HEK293T (cell line): ENCODE measurements at regions not wholly inside any gene's neighbourhood (a gene's known extent, or its start where the extent isn't known, plus 50 kb on each side); places are given as distances from the start of the nearest gene placed in this dataset.

Experiments used
- FOXA1 ChIP-seq: fragments of 450-650 bp; IDR thresholded peaks from 2 replicates; pipeline ENCODE4 v1.6.1; 2016; ENCODE audit warnings: mild to moderate bottlenecking
- FOXM1 ChIP-seq: fragments of 450-650 bp; IDR thresholded peaks from 2 replicates; pipeline ENCODE4 v1.6.1; 2017; ENCODE audit warnings: mild to moderate bottlenecking, borderline replicate concordance
- L3MBTL2 ChIP-seq: fragments of 450-650 bp; conservative IDR thresholded peaks from 2 replicates; pipeline ENCODE4 v1.6.1; 2016; ENCODE audit warnings: mild to moderate bottlenecking

DNA sequence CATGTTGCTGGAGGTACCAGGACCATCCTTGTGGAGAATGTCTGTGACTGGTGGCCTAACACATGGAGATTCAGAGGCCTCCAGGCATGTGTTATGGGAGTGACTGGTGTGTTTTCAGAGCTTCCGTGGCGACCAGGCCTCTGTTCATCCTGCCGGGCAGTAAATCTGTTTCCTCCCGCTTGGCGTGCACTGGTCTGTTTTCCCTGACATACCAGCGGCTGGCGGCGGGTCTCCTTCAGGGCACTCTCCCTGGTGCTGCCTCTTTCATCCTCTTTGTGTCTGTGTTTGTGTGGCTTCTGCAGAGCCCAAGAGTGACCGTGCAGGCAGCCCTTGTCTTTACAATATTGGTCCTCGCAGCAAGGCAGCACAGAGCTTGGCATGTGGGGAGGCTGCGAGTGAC, 385.1 kb upstream of the MKI67 start:
- TF ChIP-seq L3MBTL2, result no peak
- no peak for TF ChIP-seq FOXA1
- TF ChIP-seq FOXM1, result no peak
